Loucy (cell line): ENCODE measurements at regions not wholly inside any gene's neighbourhood (a gene's known extent, or its start where the extent isn't known, plus 50 kb on each side); places are given as distances from the start of the nearest gene placed in this dataset.

ENCODE experiments used
- H2AFZ ChIP-seq: fragments of 200-600 bp; sonication (generic); 2 replicates; pipeline ENCODE4 v1.6.0; 2016; ENCODE audit warnings: antibody characterized with exemption, mild to moderate bottlenecking, low read length, moderate library complexity
- H3F3A ChIP-seq: fragments of 200-600 bp; 2 replicates; pipeline ENCODE4 v1.6.0; 2016; ENCODE audit warnings: antibody characterized with exemption, low read depth, mild to moderate bottlenecking
- H3K27me3 ChIP-seq: fragments of 200-600 bp; sonication (generic); 2 replicates; pipeline ENCODE4 v1.6.1; 2014; ENCODE audit warnings: low read length, mild to moderate bottlenecking; ENCODE audit not compliant: insufficient read depth, poor library complexity, severe bottlenecking
- H3K36me3 ChIP-seq: fragments of 200-600 bp; sonication (generic); 2 replicates; pipeline ENCODE4 v1.6.1; 2016; ENCODE audit warnings: low read length; ENCODE audit not compliant: insufficient read depth
- H3K4me1 ChIP-seq: fragments of 200-600 bp; sonication (generic); 2 replicates; pipeline ENCODE4 v1.5.1; 2014; ENCODE audit warnings: low read length, mild to moderate bottlenecking; ENCODE audit not compliant: insufficient read depth, poor library complexity, severe bottlenecking
- H3K4me2 ChIP-seq: fragments of 200-600 bp; sonication (generic); 2 replicates; pipeline ENCODE4 v1.6.0; 2014; ENCODE audit warnings: antibody characterized with exemption, low read length, low read depth, mild to moderate bottlenecking; ENCODE audit not compliant: poor library complexity, severe bottlenecking
- H3K4me3 ChIP-seq: fragments of 200-600 bp; sonication (generic); 2 replicates; pipeline ENCODE4 v1.5.1; 2014; ENCODE audit warnings: low read length, mild to moderate bottlenecking, mixed read lengths; ENCODE audit not compliant: poor library complexity, severe bottlenecking
- H3K79me2 ChIP-seq: fragments of 200-600 bp; sonication (generic); 2 replicates; pipeline ENCODE4 v1.6.1; 2014; ENCODE audit warnings: low read length; ENCODE audit not compliant: insufficient read depth
- H3K9ac ChIP-seq: fragments of 200-600 bp; sonication (generic); 2 replicates; pipeline ENCODE4 v1.6.0; 2014; ENCODE audit warnings: mild to moderate bottlenecking, low read depth, low read length, moderate library complexity; ENCODE audit not compliant: poor library complexity, severe bottlenecking
- H3K9me2 ChIP-seq: fragments of 200-600 bp; sonication (generic); replicated peaks from 2 replicates; pipeline ENCODE4 v1.6.1; 2016; ENCODE audit warnings: low read depth, low read length, mixed read lengths
- H3K9me3 ChIP-seq: fragments of 200-600 bp; sonication (generic); 2 replicates; pipeline ENCODE4 v1.6.1; 2014; ENCODE audit warnings: mild to moderate bottlenecking, antibody characterized with exemption, low read length, low read depth; ENCODE audit not compliant: insufficient read depth
- H4K20me1 ChIP-seq: fragments of 200-600 bp; sonication (generic); 2 replicates; pipeline ENCODE4 v1.6.0; 2014; ENCODE audit warnings: antibody characterized with exemption, low read length, mild to moderate bottlenecking; ENCODE audit not compliant: insufficient read depth, poor library complexity, severe bottlenecking
- EZH2phosphoT487 ChIP-seq: fragments of 200-600 bp; IDR thresholded peaks from 2 replicates; pipeline ENCODE4 v1.6.1; 2018; ENCODE audit warnings: antibody characterized with exemption, mild to moderate bottlenecking, moderate library complexity, borderline replicate concordance
- TF ChIP-seq, protein P1 (sequence below): fragments of 200-600 bp; sonication (generic); conservative IDR thresholded peaks from 2 replicates; pipeline ENCODE4 v1.5.1; 2014; ENCODE audit warnings: mild to moderate bottlenecking, antibody characterized with exemption, low read length

DNA sequence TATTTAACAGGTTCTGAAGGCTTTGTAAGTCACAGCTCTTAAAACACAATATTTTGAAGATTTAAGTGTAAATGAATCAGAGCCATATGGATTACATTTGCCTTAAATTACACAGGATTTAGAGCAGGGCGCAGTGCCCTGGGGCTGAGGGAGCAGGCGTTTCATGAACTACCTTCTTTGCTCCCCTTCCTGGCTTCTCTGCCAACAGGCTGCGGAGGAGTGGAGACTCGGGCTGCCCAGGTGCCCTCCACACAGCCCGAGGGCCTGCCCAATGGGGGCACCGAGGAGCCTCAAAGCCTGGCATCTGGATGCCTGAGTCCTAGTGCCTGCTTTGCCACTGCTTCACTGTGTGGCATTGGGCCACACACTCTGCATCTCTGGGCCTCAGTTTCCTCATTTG is 90.6 kb upstream of the HAND1 start:
- no peak for TF ChIP-seq EZH2phosphoT487
- TF ChIP-seq, protein P1, sequence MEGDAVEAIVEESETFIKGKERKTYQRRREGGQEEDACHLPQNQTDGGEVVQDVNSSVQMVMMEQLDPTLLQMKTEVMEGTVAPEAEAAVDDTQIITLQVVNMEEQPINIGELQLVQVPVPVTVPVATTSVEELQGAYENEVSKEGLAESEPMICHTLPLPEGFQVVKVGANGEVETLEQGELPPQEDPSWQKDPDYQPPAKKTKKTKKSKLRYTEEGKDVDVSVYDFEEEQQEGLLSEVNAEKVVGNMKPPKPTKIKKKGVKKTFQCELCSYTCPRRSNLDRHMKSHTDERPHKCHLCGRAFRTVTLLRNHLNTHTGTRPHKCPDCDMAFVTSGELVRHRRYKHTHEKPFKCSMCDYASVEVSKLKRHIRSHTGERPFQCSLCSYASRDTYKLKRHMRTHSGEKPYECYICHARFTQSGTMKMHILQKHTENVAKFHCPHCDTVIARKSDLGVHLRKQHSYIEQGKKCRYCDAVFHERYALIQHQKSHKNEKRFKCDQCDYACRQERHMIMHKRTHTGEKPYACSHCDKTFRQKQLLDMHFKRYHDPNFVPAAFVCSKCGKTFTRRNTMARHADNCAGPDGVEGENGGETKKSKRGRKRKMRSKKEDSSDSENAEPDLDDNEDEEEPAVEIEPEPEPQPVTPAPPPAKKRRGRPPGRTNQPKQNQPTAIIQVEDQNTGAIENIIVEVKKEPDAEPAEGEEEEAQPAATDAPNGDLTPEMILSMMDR, result no peak
- no peaks in the 10 kb centered on the region for H3F3A ChIP-seq
- H3K9ac ChIP-seq, result no peak overlapping the region
- H3K4me3 ChIP-seq, result no peak overlapping the region
- H3K9me2 ChIP-seq, result no peaks in the 10 kb centered on the region
- no peaks in the 10 kb centered on the region for H4K20me1 ChIP-seq
- no peaks in the 10 kb centered on the region for H3K9me3 ChIP-seq
- H3K36me3 ChIP-seq, result no peaks in the 10 kb centered on the region
- H3K79me2 ChIP-seq, result no peaks in the 10 kb centered on the region
- no peaks in the 10 kb centered on the region for H3K27me3 ChIP-seq
- no peak overlapping the region for H2AFZ ChIP-seq
- H3K4me2 ChIP-seq, result no peak overlapping the region
- H3K4me1 ChIP-seq, result no peaks in the 10 kb centered on the region

- Histone ChIP-seq H3K9me3 (no peaks in the 10 kb centered on the region), H3K79me2 (no peaks in the 10 kb centered on the region), H3K4me3 (no peak overlapping the region), H3K9me2 (no peaks in the 10 kb centered on the region), H2AFZ (no peak overlapping the region), H3K36me3 (no peaks in the 10 kb centered on the region), H3K4me1 (no peaks in the 10 kb centered on the region), H3K27me3 (no peaks in the 10 kb centered on the region), H4K20me1 (no peaks in the 10 kb centered on the region), H3F3A (no peaks in the 10 kb centered on the region), H3K9ac (no peak overlapping the region), H3K4me2 (no peak overlapping the region)
- TF ChIP-seq EZH2phosphoT487, result no peak
- TF ChIP-seq, protein P1, result no peak
Observed at GRCh38 chr5:154567155-154567554, 89.1 kb upstream of the HAND1 start.

DNA sequence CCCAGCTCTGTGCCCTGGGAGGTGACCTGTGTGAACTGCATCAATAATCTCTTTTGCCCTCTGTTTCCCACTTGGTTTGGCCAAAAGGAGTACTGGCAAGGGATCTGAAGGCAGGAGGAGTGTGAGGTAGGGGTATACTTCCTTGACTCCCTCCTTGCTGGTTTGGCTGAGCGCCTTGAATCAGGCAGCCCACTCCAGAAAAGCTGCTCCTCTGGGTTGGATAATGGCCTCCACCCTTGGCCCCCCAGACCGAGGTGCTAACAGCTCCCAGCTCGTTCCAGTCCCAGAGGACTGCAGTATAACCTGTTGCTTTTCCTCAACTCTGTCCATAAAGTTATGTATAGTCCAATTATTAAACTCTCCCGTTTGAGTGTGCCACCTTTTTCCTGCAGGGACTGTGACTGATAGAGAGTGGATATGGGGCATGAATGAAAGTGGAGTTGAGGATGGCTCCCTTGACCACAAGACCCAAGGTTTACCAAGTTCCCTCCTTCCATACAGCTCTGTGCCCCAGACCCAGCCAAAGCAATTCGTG is 88.2 kb upstream of the HAND1 start:
- H3K4me2 ChIP-seq, result no peak overlapping the region
- H3K27me3 ChIP-seq, result no peaks in the 10 kb centered on the region
- no peaks in the 10 kb centered on the region for H4K20me1 ChIP-seq
- no peaks in the 10 kb centered on the region for H3K9me3 ChIP-seq
- no peaks in the 10 kb centered on the region for H3K79me2 ChIP-seq
- no peak overlapping the region for H3K4me3 ChIP-seq
- no peaks in the 10 kb centered on the region for H3K4me1 ChIP-seq
- no peak overlapping the region for H2AFZ ChIP-seq
- TF ChIP-seq EZH2phosphoT487, result no peak
- TF ChIP-seq, protein P1, result no peak
- H3K36me3 ChIP-seq, result no peaks in the 10 kb centered on the region
- no peaks in the 10 kb centered on the region for H3K9me2 ChIP-seq
- no peaks in the 10 kb centered on the region for H3F3A ChIP-seq
- no peak overlapping the region for H3K9ac ChIP-seq
